Stimulated activated naive CD4-positive, alpha-beta T cell treated with Interleukin-2 at 50 U/mL for 16 hours (primary cell): ENCODE measurements at regions not wholly inside any gene's neighbourhood (a gene's known extent, or its start where the extent isn't known, plus 50 kb on each side); places are given as distances from the start of the nearest gene placed in this dataset.

Source experiments
- DNase-seq: peaks from one replicate; lab custom pipeline; 2025; lab: John Stamatoyannopoulos, UW

DNA sequence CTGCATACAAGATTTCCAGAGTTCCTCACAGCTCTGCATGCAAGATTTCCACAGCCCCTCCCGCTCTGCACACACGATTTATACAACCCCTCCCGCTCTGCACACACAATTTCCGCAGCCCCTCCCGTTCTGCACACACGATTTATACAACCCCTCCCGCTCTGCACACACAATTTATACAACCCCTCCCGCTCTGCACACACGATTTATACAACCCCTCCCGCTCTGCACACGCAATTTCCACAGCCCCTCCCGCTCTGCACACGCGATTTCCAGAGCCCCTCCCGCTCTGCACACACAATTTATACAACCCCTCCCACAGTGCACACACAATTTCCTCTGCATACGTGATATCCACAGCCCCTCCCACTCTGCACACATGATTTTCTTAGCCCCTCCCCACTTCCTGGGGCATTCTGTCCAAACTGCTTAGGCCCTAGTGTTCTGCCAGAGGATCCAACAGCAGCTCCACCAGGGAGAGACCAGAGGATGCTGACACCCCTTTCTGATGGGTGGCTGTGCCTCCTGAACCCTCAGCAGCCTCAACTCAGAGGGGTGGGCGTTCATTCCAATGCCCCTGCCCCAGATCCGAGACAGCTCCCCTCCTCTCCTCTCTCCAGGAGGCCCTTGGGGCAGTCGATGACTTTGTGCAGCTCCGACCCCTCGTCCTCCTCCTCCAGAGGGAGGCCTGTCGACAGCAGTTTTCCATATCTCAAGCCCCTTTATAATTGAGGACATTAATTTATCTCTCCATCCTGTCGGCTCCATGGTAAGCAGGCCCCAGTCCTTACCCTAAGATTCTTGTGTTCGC, 671.7 kb downstream of the BRD1 start:
- no peak for DNase-seq

DNA sequence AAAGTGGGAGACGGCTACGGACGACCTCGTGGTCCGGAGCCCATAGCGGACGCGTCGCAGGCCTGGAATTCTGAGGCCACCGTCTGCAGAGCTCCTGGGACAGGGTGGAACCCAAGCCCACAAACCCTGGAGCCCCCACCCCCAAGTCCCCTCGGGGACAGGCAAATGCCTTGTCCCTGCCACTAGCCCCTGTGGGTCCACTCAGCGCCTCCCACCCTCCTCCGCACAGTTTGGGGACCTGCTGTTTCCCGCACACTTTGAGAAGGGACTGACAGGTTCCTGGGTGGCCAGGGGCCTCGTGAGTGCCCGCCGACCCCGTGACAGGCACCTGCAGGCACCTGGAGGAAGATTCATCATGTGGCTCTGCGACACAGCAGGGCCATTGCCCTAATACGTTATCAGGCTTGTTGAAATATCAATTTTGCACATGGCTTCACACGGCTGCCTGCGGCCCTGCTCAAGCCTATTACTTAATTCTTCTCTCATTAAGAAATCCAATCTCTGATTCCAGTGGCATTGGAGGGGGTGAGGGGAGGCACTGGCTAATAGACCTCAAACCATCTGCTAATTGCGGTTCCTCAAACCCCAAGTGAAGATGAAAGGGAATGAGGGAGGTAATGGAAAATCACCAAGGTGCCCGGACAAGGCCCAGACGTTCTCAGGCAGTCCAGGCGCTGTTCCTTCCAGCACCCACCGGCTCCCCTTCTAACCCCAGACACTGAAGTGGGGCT, 672.5 kb downstream of the BRD1 start:
- DNase-seq: no peak

DNA sequence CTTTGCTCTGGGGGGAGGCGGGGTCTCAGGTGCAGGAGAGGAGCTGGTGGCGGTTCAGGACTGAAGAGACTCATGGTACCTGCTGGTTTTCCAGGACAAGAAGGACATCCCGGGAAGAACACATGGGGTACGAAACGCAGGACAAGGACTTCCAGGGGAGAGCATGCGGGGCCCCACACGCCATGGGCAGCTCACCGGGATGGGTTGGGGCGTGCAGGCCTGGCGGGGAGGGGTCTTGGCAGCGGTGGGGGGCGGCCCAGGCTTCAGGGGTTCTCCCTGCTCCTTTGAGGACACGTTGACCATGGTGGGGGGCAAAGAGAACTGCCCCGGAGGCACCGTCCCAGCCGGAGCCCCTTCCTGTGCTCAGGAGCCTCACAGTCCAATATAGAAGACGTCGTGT, 673.2 kb downstream of the BRD1 start:
- DNase-seq: no peak

DNA sequence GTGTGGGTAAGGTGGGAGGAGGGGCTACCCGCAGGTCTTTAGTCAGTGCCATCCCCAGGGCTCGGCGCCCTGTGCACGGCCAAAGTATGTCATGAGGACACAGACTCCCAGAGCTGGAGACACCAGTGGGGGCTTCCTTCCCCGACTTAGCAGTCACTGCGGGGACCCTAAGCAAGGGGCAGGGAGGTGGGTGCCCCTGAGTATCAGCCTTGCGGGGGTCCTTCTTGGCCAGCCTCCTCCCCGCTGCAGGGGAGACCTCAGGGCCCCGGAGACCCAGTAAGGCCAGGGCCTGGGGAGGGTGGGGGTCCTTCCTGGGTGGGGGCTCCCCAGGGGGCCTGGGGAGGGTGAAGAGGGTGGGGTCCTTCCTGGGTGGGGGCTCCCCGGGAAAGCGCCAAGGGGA, 673.8 kb downstream of the BRD1 start:
- no peak for DNase-seq

DNA sequence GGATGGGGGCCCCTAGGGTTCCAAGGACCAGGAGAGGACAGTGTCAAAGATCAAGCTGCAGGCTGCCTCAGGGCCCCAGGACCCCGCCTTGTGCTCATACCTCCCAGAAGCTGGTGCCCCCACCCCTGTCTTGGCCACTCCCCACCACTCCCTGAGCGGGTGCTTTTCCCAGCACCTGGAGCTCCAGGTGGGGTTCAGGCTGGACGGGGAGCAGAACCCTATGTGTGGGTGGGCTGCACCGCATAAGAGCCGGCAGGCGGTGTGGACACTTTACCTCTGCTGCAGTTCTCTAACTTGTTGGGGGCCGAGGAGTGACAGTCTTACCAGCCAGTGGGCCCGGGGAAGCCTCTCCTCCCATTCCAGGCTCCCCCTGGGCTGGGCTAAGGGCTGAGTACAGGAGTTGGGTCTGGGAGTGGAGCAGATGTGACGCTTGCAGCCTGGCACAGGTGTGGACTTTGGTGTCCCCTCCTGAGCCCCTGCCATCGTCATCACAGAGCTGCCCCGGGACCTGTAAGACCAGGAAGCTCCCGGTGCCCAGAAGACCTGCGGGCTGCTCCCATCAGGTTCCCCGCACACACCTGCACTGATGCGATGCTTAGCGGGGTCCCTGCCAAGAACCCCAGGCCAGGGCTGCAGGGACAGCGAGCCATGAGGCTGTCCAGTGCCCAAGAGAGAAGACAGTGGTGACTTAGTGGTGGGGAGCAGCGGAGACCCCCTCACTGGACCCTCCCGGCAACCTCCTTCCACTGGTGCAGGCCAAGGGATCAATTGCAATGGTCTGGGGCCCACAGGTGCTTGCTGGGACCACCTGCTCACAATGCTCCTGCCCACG, 674.5 kb downstream of the BRD1 start:
- DNase-seq: no peak

DNA sequence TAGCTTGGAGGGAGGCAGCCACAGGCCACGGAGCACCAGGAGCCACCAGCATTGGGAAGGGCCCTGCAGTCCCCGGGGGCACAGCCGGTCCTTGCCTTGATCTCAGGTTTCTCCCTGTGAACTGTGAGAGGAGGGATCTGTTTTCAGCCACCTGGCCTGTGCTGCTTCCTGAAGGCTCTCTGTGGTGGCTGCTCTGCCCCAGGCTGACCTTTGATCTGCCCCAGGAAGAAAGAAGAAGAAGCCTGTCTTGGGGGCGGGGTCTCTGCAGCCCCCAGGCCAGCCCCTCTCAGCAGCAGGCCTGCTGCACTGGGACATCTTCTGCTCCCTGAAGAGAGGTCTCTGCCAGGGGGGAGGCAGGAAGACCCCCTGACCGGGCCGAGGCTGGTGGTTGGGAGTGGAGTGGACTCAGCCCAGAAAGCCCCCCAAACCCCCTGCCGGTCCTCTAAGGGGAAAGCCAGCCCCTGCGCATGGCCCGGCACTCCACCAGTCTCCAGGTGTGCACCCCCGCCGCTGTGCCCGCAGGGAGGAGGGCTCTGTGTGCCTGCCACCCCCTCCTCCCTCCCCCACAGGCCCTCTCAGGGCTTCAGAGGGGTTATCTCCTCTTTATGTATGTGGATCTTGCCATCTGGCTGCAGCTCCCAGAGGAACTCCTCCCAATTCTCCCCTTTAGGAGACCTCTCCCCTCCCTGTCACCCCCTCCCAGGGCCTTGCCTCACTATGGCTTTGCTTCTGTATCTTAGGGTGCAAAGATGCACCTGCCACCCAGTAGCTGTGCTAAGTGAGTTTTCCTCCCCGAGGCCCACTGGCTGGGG, 675.3 kb downstream of the BRD1 start:
- DNase-seq: no peak

DNA sequence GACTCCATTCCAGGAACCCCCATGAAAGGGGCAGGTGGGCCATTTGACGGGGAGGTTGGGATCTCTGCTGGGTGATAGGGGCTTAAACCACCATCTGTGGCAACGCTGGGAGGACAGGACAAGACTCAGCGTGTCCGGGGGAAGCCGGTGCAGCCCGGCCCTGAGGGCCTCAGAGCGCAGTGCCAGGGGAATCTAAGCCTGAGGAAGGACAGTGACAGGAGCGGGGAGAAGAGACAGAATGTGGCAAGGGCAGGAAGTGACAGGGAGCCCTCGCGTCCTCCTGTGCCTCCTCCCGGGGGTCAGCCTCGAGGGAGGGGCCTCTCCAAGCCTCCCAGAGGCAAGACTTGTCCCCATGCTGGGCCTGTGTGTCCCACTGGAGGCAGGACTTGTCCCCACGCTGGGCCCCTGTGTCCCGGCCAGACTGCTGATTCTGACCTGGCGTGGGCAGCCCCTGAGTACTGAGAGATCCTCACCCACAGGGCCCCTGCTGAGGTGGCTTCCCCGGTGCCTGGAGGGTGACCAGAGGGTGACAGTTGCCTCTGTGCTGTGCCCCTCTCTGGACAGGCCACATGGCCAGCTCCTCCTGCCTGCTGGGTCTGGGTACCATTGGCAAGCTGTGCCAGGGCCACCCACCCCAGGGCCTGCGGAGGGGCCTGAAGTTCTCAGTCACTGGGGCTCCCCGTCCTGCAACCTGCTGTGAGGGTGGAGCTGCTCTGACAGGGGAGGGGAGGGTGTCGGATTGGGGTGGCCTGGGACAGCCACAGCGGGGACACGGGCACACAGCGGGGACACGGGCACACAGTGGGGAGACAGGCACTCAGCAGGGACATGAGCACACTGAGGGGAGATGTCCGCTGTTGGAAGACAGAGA, 676.2 kb downstream of the BRD1 start:
- DNase-seq: no peak

DNA sequence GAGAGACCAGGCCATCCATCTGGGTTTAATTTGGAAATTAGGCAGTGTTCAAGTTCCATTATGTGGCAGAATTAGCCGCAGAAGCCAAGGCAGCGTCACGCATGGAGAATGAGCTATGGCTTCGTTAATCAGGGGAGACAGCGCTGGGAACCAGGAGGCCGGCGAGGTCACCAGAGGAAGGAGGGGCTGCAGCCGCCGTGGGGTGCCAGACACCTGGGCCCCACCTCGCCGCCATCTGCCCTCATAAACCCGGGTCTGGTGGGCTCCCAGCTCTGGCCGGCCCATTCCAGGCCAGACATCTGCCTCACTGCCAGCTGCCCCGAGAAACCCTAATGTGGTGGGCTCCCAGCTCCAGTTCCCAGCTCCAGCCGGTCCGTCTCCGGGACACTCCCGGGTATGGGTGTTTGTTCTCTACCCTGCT, 676.9 kb downstream of the BRD1 start:
- no peak for DNase-seq

DNA sequence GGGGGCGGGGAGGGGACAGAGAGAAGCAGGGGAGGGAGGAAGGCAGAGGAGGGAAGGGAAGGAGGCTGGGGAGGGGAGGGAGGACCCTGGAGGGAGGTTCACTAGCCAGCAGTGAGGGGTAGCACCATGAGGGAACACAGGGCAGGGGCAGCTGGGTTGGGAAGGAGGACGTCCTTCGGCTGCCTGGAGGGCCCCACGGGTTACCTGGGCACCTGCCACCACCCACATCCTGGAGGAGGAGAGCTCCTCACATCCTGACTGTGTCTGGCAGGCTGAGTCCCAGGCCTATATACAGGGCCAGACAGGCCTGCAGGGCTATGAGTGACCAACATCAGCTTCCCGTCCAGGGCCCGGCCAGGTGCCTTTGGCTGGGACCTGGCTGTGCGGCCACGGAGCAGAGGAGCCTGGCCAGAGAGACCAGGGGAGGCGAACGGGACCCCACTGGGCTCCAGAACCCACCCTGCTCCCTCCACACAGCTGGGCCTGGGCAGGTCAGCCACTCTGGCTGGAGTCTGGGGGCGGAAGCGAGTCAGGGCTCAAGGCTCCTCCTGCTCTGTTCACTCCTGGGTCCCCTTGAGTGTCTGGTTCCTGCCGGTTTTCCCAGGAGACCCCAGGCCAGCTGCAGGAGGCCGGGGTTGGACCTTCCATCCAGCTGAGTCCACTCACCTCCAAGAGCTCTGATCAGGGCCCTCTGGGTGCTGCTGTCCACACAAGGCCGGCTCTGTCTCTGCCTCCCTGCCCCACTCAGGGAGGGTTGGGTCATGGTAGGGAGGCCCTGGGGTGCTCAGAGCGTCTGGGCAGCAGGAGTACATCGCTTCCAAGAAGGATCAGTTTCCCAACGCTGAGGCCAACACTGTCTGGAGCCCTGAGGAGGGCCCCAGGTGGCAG, 677.7 kb downstream of the BRD1 start:
- no peak for DNase-seq

DNA sequence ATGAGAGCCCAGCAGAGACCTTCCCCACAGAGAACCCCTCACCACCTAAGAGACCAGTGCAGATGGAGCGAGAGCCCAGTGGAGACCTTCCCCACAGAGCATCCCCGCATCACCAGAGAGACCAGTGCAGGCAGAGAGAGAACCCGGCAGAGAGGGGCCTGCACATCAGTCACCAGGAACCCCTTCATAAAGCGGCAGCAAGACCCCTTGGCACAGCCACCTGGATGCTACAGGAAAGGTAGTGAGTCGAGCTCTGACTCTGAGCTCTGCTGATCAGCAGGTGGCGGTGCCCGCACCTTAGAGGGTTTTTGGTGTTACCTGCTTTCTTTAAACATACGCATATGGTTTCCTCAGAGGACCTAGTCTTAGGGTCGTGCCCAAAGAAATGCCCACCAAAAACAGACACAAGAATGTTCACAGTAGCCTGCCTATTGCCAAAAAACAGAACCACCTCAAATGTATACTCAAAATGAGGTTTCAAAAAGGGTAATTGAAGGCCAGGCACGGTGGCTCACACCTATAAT, 678.7 kb downstream of the BRD1 start:
- no peak for DNase-seq

DNA sequence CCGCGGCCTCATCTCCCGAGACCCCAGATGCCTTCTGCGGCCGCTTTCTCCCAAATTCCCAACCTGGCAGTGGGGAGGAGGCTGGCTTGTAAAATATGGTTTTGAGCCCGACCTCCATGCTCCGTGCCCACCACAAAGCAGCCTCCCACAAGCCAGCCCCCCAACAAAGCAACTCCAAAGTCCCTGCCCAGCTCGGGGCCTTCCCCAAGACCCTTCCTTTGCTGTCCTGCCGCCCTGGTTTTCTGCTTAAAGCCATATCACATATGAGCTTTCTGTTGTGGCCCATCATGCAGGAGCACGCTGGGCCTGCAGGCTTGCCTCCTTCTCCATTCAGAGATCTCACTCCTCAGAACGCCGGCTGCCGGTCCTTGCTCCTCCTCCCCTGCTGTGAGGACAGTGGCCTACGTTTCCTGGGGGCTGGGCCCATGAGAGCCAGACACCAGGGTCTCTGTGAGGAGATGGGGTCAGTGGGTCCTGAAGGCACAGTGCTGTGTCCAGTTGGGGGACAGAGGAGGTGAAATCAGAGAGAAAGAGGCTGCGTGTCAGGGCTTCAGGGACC, 680.0 kb downstream of the BRD1 start:
- DNase-seq: no peak

DNA sequence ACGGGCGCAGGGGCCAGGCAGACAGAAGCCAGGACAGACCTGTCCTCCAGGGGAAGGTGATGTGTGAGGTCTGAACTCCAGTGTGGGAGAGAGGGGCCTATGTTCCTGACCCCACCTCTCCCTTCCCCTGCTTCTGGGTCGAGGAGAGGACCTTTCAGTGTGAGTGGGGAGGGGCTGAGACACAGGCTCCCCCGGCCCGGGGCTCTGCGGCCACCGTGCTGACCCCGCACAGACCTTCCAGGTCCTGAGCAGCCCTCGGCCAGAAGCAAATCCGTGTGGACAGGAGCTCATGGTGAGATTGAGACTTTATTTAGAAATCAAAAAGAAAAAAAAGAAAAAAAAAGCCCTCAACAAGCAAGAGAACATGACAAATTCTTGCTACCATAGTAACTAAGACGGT, 680.5 kb downstream of the BRD1 start:
- DNase-seq: no peak

DNA sequence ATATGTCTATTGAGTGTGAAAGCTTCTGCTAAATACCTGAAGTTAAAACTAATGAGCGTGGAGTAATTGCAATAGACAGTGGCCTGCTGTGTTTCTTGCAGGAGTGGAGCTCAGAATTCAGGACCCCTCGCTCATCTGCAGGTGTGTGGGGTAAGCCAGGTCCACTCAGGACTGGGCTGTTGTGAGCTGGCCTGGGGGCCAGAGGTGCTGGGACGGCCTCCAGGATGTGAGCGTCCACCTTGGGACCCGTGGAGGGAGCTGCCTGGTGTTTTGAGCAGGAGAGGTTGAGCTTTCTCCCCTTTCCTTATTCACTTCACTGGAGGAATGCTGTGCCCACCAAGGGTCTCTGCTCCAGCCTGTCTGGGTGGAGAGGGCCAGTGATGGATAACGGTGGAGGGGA, 681.2 kb downstream of the BRD1 start:
- no peak for DNase-seq

DNA sequence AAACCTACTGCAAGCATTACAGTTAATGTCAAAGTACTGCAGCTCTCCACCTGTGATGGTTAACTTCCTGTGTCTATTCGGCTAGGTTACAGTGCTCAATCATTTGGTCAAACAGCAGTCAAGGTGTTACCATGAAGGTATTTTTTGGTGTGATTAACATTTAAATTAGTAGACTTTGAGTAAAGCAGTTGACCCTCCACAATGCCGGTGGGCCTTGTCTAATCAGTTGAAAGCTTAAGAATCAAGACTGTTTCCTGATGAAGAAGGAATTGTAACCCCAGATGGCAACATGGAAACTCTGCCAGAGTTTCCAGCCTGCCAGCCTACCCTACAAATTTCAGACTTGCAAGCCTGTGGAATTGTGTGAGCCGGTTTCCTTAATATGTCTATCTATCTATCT, 683.9 kb downstream of the BRD1 start:
- no peak for DNase-seq

DNA sequence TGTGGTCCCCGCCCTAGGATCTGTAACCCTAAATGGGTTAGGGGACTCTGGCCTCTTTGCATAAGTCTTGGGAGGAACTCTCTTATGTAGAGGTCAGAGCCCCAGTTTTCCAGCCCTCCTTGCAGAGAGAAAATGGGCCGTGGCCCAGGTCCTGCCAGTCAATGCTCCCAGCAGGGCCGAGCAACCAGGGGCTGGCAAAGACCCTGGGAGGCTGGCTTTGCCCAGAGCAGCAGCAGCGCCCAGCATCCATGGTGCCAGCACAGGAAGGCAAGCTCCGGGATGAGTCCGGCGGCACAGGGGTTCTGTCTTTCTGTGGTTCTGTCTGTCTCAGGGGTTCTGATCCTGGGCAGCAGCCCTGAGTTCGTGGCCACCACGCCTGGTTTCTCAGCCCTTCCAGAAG, 684.8 kb downstream of the BRD1 start:
- no peak for DNase-seq

DNA sequence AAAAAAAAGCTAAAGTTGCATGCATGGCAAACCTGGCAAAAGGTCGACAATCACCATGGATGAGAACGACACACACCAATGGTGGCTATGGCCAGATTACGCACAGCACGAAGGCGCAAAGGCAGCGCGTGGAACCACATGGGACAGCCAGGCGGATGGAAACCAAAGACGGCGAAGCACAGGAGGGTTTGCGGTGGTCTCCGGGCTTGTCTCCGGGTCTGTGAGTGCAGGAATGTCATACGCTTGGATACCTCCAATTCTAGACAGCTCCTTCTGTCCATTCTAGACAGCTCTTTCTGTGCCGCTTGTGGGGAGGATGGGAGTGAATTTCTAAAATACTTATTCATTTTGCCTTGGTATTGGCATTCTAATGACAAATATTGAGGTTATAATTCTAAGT, 685.4 kb downstream of the BRD1 start:
- DNase-seq: no peak

DNA sequence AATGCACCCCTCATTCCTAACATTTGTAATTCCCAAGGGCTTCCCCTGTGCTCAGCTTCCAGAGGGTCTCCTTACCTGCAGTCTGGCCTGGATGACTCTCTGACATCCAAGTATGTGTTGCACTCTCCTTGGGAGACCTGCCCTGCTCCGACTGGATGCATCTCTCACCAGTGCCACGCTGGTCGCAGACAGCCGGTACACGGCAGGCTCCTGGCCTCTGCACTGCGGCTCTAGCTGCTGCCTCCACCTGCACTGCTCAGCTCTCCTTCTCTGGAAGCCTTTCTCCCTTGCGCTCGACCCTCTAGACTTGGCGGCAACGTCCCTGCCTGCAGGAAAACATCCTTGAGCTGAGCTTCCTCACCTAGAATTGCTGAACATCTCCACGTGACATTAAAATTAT, 685.9 kb downstream of the BRD1 start:
- no peak for DNase-seq

DNA sequence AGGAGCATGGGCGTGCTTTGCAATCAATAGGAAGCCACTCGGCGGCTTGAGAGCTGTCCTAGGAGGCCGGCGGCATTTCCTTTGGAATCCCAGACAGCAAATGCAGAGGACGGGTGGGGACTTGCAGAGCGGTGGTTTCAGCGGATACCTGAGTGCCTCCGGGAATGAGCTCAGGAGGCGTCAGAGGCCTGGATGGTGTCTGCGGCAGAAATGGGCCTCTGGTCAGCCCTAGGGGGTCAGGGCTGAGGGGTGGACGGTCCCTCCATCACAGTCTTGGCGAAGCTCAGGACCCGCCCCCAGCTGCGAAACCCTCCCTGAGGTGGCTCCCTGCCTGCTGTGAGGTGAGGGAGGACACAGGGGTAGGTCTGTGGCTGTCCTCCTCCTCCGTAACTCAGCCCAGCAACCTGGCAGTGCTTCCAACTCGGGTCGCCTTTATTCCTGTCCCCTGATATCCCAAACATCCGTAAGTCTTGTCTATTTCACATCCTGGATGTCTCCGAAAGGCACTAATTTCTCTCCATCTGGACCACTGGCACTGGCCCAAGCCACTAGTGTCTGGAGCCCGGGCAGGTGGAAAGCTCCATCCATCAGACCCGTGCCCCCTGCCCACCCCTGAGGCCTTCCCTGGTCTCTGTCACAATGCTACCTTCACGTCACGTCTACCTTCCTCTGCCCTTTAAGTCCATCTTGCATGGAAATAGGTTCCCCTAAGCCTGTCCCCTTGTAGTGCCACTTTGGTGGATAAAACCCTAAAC, 686.6 kb downstream of the BRD1 start:
- DNase-seq: no peak
